Bronchial epithelial cell (primary cell): ENCODE measurements at regions not wholly inside any gene's neighbourhood (a gene's known extent, or its start where the extent isn't known, plus 50 kb on each side); places are given as distances from the start of the nearest gene placed in this dataset.

Experiments
- DNase-seq: peaks from one replicate; pipeline ENCODE4 v3.0.0-alpha.2; 2010; ENCODE audit warnings: low read depth
- FAIRE-seq: peaks from 2 replicates; lab custom pipeline; 2011; peaks lifted over from hg19 to GRCh38; lab: Jason Lieb, UNC
- H3K27me3 ChIP-seq: 2 replicates; pipeline ENCODE4 v1.5.1; 2011; ENCODE audit warnings: low read length; ENCODE audit not compliant: control insufficient read depth, insufficient read depth
- H3K36me3 ChIP-seq: 2 replicates; pipeline ENCODE4 v1.5.1; 2011; ENCODE audit warnings: low read length; ENCODE audit not compliant: control insufficient read depth, insufficient read depth
- H3K4me3 ChIP-seq: 2 replicates; pipeline ENCODE4 v1.5.1; 2011; ENCODE audit warnings: mild to moderate bottlenecking, low read depth, low read length, control low read depth
- CTCF ChIP-seq: IDR thresholded peaks from 2 replicates; pipeline ENCODE4 v1.5.1; 2011; ENCODE audit warnings: mild to moderate bottlenecking, moderate library complexity, low read length, control low read depth, inconsistent platforms; ENCODE audit not compliant: insufficient read depth, severe bottlenecking

- no peak for DNase-seq
- FAIRE-seq, result no peak
- H3K36me3 ChIP-seq, result no peaks in the 10 kb centered on the region
- no peak for TF ChIP-seq CTCF
- H3K4me3 ChIP-seq, result no peak overlapping the region
- H3K27me3 ChIP-seq, result no peaks in the 10 kb centered on the region
Measured at GRCh38 chr15:39491115-39491885, 89.6 kb upstream of the THBS1 start.

GRCh38 chr15:39491886-39492490 lies 88.9 kb upstream of the THBS1 start:
- TF ChIP-seq CTCF, result no peak
- Histone ChIP-seq H3K4me3 (no peak overlapping the region), H3K27me3 (no peaks in the 10 kb centered on the region), H3K36me3 (no peaks in the 10 kb centered on the region)
- FAIRE-seq, result no peak
- peak; percentile 54 for DNase-seq

GRCh38 chr15:39493424-39494067 lies 87.3 kb upstream of the THBS1 start:
- Histone ChIP-seq H3K27me3 (no peaks in the 10 kb centered on the region), H3K4me3 (no peak overlapping the region), H3K36me3 (no peaks in the 10 kb centered on the region)
- no peak for TF ChIP-seq CTCF
- FAIRE-seq, result no peak
- no peak for DNase-seq

- TF ChIP-seq CTCF, result no peak
- Histone ChIP-seq H3K36me3 (no peaks in the 10 kb centered on the region), H3K4me3 (no peak overlapping the region), H3K27me3 (no peaks in the 10 kb centered on the region)
- no peak for DNase-seq
- FAIRE-seq, result no peak
Measured at GRCh38 chr15:39494462-39494861, 86.4 kb upstream of the THBS1 start.

- FAIRE-seq, result no peak
- no peaks in the 10 kb centered on the region for H3K36me3 ChIP-seq
- no peak for TF ChIP-seq CTCF
- H3K27me3 ChIP-seq, result no peaks in the 10 kb centered on the region
- peak; percentile 64 for DNase-seq
- H3K4me3 ChIP-seq, result no peak overlapping the region
Measured at GRCh38 chr15:39495871-39496840, 84.7 kb upstream of the THBS1 start.
